Epithelial cell of prostate (primary cell): ENCODE measurements at regions not wholly inside any gene's neighbourhood (a gene's known extent, or its start where the extent isn't known, plus 50 kb on each side); places are given as distances from the start of the nearest gene placed in this dataset.
"Not testable (repeated sequence)": the region's sequence is repeated elsewhere in the genome, so short reads cannot be mapped to it uniquely, and the experiment has no call there.

Source experiments
- DNase-seq: peaks from one replicate; pipeline ENCODE4 v3.0.0-alpha.2; 2011; ENCODE audit warnings: low read depth, low spot score
- H3K27ac ChIP-seq: fragments of 450-650 bp; 2 replicates; pipeline ENCODE4 v1.5.1; 2017; ENCODE audit warnings: mild to moderate bottlenecking

DNA sequence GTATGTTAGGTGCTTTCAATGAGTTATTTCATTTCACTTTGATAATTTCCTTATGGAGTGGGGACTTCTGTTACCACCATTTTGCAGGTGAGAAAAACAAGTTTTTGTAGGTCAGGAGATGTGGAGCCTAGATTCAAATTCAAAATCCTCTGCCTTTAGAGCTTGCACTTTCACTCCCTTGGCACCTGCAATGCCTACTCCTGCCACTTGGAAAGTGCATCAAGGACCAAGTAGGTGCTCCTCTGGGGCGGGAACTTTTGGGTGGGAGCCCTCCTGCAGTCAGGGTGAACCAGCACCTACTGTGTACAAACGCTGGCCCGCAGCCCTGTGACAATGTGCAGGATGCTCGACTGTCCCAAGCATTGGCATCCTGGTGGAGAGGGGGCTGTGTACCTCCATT lies 199.0 kb downstream of the EMX2 start:
- DNase-seq: no peak
- H3K27ac ChIP-seq: no peak overlapping the region

DNA sequence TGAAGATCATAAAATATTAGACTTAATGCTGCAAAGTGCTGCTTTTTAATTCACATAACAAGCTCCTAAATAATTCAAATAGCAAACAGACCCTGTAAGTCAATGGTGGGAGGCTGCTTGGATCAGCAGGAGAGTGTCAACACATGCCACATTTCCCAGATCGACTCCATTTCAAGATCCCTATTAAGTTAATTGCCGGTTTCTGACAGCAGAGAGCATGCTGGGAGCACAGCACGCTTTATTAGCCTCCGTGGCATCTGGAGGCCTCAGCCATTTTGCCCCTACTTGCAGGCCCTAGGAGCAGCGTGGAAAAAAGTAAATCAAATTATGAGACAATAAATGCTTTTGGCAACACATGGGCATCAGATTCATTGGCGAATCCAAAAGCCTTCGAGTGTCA lies 201.0 kb downstream of the EMX2 start:
- DNase-seq: no peak
- H3K27ac ChIP-seq: no peak overlapping the region

DNA sequence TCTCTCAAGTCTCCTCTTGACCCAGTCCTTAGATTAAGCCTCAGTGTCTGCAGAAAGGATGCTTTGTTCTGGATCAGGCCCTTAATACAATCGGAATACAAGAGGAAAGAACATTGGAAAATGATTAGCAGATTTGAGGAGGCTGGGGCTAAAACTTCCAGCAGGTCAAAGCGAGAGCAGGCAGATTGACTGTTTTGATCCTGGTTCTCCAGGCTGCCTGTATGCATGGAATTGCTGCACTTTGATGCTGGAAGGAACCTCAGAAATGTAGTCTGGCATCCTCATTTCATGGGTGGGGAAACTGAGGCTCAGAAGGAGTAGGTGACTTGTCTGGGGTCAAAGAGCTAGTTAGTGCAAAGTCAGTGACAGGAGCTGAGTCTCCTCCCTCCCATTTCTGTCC lies 202.8 kb downstream of the EMX2 start:
- H3K27ac ChIP-seq: no peak overlapping the region

DNA sequence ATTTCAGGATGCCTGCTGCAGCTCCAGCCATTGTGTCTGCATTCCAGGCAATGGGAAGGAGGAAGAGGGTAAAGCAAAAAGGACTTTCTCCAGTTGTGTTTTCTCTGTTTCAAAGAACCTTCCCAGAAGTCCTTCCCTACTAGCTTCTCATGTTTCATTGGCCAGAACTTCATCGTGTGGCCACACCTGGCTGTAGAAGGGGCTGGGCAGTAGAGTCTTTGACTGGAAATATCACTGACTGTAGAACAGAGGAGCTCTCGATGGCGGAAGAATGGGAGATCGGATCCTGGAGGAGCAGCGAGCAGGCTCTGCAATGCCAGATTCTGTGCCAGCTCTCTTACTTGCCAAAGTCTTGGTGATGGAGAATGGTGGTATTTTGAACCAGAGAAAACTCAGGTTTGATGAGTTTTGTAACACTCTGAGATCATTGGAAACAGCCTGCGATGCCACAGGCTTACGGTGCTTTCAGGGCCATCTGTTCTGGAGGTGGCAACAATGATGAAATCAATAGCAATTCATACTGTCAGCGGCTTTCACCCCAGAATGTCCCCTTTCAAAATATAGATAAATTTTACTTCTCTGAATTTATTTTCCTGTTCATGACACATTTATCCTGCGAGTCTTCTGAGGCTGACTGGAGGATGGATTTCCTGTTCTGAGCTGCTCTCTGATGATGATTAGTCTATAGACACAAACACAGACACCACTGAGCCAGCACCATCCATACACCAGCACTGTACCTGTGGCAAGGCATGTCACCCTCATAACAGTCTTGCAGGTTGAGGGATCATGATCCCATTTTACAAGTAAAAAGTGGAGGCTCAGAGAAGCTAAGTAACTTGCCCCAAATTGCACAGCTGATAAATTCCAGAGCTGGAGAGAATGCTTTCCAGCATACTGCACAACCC lies 204.2 kb downstream of the EMX2 start:
- H3K27ac ChIP-seq: no peak overlapping the region
- DNase-seq: no peak

More for the DNA sequence above, 202.8 kb downstream of the EMX2 start:
- DNase-seq: no peak

DNA sequence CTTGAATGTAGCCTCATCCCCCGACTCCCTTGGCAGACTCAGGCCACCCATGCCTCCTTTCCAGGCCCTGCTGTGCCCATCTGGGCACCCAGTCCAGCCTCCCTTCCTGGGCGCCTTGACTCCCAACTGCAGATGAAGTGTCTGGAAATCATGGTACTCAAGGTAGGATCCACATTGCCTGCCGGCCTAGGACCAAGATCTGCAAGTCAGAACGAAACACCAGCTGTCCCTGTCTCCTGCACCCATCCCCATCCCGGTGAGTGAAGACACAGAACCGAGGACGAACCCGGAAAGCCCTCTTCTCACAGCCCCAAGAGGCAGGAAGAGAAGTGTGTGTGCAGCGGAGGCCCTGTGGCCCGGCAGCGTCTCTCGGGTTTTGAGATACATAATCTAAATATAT lies 205.1 kb downstream of the EMX2 start:
- no peak overlapping the region for H3K27ac ChIP-seq
- DNase-seq: no peak

DNA sequence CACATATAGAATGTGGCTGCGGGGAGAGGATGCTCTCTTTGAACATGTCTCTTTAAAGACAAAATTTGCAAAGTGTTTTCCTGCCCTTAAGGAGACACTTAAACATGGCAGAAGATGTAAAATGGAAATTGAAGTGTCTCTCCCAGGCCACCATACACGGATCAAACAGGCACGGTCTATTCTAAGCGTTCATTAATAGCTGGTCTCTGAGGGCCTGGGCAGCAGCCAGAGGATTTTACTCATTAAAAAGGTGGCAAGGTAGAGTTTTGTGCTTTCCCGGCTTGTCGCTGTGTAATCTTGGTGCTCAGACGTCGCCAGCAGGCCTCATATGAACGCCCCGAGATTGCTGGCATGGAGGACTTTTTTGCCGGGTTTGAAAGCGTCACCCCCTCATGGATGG lies 205.5 kb downstream of the EMX2 start:
- DNase-seq: no peak
- H3K27ac ChIP-seq: no peak overlapping the region

DNA sequence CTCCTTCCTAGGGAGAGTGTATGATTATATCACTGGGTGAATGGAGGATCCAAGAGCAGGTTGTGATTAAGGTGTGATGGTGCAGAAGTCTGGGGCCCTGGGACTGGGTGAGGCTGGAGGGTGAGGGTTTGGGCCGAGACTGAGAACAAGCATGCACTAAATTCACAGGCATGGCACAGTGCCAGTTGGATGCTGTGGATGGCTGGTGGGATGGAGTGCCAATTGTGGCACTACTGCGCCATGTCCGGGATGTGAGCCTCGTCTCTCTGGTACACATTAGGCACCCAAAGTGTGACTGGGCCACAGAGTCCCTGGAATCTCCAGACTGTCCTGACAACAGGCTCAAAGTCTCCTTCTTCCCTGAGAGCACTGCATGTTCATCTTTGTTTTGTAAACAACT lies 208.1 kb downstream of the EMX2 start:
- no peak overlapping the region for H3K27ac ChIP-seq
- no peak for DNase-seq

DNA sequence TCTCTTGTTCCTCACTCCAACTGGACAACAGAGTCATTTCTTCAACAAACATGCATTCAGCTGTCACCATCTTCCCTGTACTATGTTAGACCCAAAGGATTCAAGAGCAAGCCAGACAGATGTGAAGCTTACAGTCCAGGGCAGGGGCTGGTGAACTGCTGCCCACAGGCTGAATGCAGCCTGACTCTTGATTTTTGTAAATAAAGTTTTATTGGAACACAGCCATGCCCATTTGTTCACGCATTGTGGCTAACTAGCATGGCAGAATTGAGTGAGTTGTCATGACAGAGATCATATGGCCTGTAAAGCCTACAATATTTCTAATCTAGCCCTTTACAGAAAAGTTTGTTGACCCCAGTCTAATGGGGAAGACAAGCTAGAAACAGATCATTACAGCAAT lies 208.7 kb downstream of the EMX2 start:
- H3K27ac ChIP-seq: no peak overlapping the region

DNA sequence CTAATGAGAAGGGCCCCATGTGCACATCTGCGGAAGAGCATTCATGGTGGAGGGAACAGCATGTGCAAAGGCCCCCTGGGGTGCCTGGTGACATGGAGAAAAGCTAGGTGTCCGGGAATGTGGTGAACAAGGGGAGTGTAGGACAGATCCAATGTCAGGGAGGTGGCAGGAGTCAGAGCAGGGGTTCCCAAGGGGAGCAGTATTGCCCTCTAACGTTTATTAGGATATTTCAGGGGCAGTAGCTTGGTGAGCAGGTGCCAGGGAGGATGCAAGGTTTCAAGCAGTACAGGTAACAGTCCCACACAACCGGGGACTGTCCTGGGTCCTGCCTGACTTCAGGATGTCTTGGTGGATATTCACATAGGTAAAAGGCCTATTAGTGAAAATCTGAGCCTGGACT lies 209.6 kb downstream of the EMX2 start:
- no peak for DNase-seq
- H3K27ac ChIP-seq: no peak overlapping the region

More for the DNA sequence above, 208.7 kb downstream of the EMX2 start:
- no peak for DNase-seq

DNA sequence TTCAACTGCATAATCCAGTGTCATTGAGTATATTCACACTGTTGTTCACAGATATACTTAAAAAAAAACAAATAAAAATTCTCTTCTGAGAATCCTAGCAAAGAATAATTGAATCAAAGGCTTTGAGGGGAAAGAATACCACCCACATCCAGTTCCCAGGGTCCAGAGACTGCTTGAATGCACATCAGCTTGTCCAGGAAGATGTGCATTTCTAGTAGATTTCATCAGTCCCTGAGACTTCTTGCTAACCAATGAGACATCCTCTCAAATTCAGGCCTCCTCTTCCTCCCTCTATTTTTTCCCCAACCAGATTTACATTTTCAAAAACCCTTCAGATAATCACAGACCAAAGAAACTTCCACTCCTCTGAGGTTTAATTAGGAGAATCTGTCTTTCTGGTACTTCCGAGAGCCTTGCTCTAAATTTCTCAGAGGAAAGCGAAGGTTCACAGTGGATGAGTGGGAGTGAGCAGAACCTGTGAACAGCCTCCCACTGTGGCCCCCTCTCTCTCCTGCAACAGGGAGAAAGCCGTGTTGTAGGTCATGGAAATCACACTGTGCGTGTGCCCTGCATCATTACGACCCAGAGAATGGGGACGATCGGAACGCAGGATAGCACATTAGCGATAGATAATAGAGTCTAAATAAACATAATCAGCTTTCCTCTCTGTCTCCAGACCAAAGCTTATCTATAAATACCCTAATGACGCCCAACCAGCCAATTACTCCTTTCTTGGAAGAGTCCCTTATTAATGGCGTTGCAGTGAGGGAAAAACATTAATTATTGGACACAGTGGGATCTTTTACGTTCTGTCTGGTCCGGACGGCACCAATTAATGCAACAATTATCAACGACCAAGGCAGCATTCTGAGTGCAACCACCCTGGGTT lies 212.5 kb downstream of the EMX2 start:
- H3K27ac ChIP-seq: no peak overlapping the region
- no peak for DNase-seq

DNA sequence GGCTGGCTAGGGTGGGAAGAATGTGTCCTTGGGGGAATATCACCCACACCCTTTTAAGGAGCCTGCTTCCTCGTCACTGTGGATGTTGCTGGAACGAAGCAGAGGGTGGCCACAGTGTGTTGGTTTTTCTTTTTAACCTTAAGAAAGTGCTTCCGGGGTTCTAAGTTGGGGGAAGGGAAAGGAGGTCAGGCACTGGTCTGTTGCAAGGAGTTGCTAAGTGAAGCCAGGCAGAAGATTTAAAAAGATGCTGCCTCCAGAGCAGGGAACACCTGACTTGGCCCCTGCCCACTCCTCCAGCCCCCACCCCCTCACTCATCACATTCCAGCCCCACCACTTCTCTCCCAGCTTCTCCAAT lies 213.1 kb downstream of the EMX2 start:
- no peak overlapping the region for H3K27ac ChIP-seq
- no peak for DNase-seq

DNA sequence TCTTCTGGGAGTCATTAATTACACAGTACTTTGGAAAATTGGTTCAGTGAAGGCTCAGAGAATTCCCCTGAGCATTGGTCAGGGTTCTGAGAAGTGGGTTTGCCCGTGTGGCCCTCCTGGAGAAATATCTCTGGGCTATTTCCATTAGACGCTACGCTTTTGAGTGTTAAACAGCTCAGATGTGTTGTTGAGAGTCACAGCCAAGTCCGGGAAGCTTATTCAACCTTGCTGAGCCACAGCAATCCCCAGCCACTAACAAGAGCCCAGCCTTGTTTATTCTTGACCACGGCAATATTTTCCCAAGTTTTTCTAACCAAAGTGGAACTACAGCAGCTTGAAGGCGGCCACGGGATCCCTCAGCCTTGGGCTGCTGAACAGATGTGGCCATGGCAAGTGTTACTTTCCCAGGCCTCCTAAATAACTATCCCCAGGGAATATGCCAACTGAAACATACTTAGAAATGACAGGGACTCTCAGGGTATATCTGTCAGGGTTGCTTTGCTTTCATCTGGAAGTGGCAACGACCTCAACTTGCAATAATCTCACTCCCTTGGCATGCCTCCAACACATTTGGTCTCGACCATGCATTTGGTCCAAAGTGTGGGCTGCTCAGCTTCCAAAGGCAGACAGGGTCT lies 214.7 kb downstream of the EMX2 start:
- no peak for DNase-seq
- no peak overlapping the region for H3K27ac ChIP-seq

DNA sequence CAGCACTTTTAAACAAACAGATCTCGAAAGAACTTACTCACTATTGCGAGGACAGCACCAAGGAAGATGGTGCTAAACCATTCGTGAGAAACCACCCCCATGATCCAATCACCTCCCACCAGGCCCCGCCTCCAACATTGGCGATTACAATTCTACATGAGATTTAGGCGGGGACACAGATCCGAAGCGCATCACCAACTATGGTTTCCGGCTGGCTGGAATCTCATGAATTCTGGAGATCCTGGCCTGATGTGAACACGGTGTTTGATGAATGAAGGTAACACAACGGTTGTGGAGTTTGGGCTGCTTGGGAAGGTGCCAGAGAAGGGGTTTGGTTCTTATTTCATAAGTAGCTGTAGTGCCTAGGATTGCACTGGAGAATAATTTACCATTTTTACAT lies 216.7 kb downstream of the EMX2 start:
- H3K27ac ChIP-seq: no peak overlapping the region
- no peak for DNase-seq

DNA sequence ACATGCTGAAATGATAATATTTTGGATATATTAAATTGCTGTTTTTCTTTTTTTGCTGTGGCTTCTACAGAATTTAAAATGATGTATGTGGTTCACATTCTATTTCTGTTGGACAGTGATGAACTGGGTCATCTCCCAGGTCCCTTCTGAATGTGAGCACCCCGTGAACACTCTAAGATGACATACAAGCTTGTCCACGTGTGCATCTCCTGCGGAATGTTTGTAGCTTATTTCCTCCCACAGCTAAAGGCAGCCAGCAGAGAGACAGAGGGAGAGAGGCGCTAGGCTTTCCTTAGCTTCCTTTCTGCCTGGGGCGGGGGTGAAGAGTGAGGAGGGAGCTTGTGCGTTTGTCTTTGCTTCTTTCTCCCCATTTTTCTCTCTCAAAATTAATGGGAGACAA lies 219.1 kb downstream of the EMX2 start:
- H3K27ac ChIP-seq: no peak overlapping the region
- no peak for DNase-seq

DNA sequence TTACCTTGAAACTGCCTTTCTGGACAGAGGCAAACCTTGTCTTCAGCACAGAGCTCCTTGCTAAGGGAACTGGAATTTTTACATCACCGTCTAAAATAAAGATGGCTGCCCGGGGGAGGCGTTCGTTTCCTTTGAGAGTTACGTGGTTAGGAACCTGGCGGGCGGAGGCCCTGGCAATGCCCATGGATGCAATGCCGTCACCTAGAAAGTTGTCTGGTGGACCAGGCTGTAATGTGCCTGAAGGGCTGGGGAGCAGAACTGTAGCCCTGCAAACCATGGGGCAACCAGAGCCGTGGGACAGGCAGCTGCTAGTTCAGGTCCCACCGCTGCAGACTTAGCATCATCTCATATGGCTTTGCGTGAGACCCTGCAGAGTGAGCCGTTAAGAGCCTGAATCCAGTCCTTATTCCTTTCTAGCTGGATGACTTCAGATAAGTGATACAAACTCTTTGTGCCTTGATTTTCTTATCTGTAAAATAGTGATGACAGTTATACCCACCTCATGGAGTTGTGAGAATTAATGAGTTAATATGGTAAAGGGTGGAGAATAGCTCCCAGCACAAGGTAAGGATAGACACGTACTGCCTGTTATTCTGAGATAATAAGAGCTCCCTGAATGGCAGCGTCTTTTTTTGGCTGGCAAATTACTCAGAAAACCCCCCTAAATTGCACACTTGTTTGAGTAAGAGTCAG lies 219.7 kb downstream of the EMX2 start:
- no peak for DNase-seq
- no peak overlapping the region for H3K27ac ChIP-seq

DNA sequence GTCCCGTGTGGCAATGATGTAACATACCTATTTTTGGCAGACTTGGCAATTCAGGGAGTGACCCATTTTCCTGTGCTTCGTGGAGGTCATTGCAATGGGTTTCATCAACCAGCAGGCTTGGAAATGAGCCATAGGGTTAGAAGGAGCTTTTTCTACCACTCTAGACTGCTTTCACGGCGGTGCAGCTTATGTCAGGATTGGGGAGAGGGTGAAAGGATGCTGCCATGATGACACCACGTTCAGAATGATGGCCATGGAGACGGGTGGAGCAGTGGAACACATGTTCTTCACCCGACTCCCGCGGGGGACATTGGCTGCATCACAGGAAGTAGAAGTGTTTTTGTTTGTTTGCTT lies 220.2 kb downstream of the EMX2 start:
- DNase-seq: no peak
- no peak overlapping the region for H3K27ac ChIP-seq

DNA sequence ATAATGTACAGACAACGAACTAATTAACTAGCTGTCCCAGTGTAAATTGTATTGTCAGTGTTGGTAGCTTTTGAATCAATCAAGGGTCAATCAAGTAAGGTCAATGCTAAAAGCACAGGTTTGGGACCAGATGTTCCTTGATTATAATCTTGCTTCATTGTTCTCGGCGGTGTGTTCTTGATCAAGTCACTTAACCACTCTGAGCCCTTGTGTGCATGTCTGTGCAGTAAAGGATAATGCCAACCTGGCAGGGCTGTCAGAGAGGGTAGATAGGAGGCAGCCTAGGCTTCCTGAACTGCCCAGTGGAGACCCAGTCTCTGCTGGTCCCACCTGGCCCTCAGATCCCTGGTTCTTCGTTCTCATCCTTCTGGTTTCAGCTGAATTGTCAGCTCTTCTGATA lies 221.0 kb downstream of the EMX2 start:
- no peak overlapping the region for H3K27ac ChIP-seq
- no peak for DNase-seq

DNA sequence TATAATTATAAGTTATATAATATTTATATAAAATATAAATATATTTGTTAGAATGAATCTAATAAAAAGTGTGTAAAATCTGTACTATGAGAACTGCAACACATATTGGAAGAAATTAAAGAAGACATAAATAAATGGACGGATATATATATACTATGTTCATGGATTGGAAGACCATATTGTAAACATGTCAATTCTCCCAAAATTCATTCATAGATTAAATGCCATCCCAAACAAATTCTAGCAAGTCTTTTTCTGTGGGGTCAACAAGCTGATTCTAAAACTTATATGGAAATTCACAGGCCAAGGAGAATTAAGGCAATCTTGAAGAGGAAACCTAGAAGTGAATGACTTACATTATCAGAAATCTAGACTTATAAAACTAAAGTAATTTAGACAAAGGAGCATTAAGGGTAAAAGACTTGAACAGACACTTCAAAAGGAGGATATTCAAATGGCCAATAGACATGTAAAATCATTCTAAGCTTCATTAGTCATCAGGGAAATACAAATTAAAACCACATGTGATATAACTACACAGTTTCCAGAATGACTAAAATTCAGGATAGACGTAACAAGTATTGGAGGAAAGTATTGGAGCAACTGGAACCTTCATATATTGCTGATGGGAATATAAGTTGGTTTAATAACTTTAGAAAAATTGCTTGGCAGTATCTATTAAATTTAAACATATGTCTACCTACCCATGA lies 225.9 kb downstream of the EMX2 start:
- H3K27ac ChIP-seq: no peak overlapping the region
- DNase-seq: no peak

DNA sequence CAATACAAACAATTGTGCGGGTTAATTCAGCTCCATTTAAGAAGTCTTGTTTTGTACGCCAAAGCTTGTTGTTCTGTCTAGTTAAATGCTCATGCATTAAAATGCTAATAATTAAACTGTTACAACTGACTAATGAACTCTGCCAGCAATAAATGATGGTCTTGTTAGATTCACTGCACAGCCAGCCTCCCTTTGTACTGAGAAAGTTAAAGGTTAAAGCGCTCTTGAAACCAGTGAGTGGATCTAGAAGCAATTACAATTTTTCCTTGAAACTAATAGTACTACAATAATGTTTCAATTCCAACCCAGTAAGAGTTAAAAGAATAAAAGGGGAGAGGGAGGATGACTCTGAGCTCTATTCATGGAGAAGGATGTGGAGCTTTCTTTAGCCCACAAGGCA lies 233.0 kb downstream of the EMX2 start:
- no peak for DNase-seq
- no peak overlapping the region for H3K27ac ChIP-seq

DNA sequence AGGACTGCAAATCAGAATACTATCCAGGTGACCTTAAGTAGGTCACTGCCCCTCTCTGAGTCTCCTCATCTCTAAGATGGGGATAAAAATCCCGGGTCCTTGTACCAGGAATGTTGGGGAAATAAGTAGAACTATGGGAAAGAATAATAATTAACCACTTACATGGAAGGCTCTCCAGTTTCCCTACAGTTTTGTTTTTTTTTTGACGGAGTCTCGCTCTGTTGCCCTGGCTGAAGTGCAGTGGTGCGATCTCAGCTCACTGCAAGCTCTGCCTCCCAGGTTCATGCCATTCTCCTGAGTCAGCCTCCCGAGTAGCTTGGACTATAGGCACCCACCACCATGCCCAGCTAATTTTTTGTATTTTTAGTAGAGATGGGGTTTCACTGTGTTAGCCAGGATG lies 234.7 kb downstream of the EMX2 start:
- DNase-seq, H3K27ac ChIP-seq: not testable (repeated sequence)
